Prostate gland (tissue), 2 donors: ENCODE measurements at regions not wholly inside any gene's neighbourhood (a gene's known extent, or its start where the extent isn't known, plus 50 kb on each side); places are given as distances from the start of the nearest gene placed in this dataset.

Source experiments
- POLR2A ChIP-seq: fragments of 450-650 bp; IDR thresholded peaks from one replicate; pipeline ENCODE4 v1.6.1; 2016; ENCODE audit warnings: antibody characterized with exemption, mild to moderate bottlenecking
- POLR2AphosphoS5 ChIP-seq: sonication (generic); formaldehyde crosslinking; IDR thresholded peaks from one replicate; pipeline ENCODE4 v1.6.1; 2017; ENCODE audit warnings: antibody characterized with exemption
- TF ChIP-seq, protein P1 (sequence below), 4 experiments: fragments of 200-600 bp in 2 of 4; fragments of 450-650 bp in 2 of 4; sonication (generic) in 2 of 4; IDR thresholded peaks; 1 replicate in 3 of 4; 2 replicates in 1 of 4; pipeline ENCODE4 v1.5.1; 2016 to 2019; ENCODE audit warnings: antibody characterized with exemption in 4 of 4, mild to moderate bottlenecking in 2 of 4, moderate library complexity in 2 of 4

DNA sequence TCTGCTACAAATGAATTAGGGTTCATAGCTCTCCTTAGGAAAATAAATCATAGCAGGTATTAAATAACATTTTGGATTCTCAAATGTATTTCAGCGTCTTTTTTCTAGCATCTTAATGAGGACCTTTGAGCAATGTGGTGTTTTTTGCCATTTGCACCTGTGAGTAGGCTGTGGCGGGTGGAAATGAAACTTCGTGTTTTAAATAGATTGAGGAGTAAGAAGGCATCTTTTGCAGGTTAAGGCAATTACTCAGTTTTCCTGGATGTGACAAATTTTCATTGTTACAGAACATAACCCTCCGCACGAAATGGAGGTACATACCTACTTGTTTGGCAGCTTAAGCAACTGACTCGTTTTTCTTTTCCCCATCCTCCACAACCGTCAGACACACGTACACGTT lies 708.9 kb upstream of the NRSN1 start:
- TF ChIP-seq POLR2A (no peak), POLR2AphosphoS5 (no peak)
- TF ChIP-seq, protein P1, sequence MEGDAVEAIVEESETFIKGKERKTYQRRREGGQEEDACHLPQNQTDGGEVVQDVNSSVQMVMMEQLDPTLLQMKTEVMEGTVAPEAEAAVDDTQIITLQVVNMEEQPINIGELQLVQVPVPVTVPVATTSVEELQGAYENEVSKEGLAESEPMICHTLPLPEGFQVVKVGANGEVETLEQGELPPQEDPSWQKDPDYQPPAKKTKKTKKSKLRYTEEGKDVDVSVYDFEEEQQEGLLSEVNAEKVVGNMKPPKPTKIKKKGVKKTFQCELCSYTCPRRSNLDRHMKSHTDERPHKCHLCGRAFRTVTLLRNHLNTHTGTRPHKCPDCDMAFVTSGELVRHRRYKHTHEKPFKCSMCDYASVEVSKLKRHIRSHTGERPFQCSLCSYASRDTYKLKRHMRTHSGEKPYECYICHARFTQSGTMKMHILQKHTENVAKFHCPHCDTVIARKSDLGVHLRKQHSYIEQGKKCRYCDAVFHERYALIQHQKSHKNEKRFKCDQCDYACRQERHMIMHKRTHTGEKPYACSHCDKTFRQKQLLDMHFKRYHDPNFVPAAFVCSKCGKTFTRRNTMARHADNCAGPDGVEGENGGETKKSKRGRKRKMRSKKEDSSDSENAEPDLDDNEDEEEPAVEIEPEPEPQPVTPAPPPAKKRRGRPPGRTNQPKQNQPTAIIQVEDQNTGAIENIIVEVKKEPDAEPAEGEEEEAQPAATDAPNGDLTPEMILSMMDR (IDR thresholded peaks at IDR 0.05) = no peak
